Spleen (tissue), 7 donors: ENCODE measurements at regions not wholly inside any gene's neighbourhood (a gene's known extent, or its start where the extent isn't known, plus 50 kb on each side); places are given as distances from the start of the nearest gene placed in this dataset.

Experiments used
- POLR2A ChIP-seq, 3 donors: fragments of 450-650 bp; IDR thresholded peaks; one replicate each; pipeline ENCODE4 v1.5.1; 2017; ENCODE audit warnings: antibody characterized with exemption in 3 of 3, mild to moderate bottlenecking in 1 of 3
- POLR2AphosphoS5 ChIP-seq, 3 donors: sonication (generic); formaldehyde crosslinking; IDR thresholded peaks; one replicate each; pipeline ENCODE4 v1.5.1; 2017; ENCODE audit warnings: antibody characterized with exemption in 3 of 3
- TF ChIP-seq, protein P1 (sequence below), 11 experiments: fragments of 200-600 bp in 7 of 11; fragments of 450-650 bp in 4 of 11; sonication (generic) in 4 of 11; IDR thresholded peaks in 8 of 11; conservative IDR thresholded peaks in 3 of 11; 1 replicate in 7 of 11; 2 replicates in 4 of 11; pipeline versions ENCODE4 v1.4.0 to v1.8.0; 2016 to 2021; ENCODE audit warnings: antibody characterized with exemption in 11 of 11, inconsistent platforms in 4 of 11, mild to moderate bottlenecking in 1 of 11
- donor health status: DM: no; HTN: no; CAD: no; lungs with moderate emphysema.
- donor health status: DM: no; HTN: no; CAD: no.
- donor health status: DM: no; HTN: no; CAD: no.

DNA sequence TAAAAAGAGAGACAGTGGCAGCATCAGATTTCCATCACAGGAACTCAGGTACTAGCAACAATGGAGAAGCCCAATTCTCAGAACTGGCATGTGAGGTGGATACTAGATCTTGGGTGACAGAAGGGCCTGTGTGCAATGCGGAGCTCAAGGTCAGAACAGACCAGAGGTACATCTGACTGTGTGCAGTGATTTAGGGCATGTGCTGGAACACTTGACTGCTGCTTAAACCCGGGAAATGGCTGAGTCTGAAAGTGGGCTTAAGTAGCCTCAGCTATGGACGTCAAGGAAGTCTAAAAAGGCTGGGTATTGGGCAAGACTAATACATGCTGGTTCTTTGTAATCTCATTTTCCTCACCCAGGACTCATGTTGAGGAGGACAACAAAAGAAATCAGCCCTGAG is 182.2 kb downstream of the LACC1 start:
- TF ChIP-seq, protein P1, sequence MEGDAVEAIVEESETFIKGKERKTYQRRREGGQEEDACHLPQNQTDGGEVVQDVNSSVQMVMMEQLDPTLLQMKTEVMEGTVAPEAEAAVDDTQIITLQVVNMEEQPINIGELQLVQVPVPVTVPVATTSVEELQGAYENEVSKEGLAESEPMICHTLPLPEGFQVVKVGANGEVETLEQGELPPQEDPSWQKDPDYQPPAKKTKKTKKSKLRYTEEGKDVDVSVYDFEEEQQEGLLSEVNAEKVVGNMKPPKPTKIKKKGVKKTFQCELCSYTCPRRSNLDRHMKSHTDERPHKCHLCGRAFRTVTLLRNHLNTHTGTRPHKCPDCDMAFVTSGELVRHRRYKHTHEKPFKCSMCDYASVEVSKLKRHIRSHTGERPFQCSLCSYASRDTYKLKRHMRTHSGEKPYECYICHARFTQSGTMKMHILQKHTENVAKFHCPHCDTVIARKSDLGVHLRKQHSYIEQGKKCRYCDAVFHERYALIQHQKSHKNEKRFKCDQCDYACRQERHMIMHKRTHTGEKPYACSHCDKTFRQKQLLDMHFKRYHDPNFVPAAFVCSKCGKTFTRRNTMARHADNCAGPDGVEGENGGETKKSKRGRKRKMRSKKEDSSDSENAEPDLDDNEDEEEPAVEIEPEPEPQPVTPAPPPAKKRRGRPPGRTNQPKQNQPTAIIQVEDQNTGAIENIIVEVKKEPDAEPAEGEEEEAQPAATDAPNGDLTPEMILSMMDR (IDR thresholded peaks at IDR 0.05 in 8 of 11, conservative IDR thresholded peaks at IDR 0.05 in 3 of 11) = no peak
- TF ChIP-seq POLR2A (IDR thresholded peaks at IDR 0.05) (no peak), POLR2AphosphoS5 (IDR thresholded peaks at IDR 0.05) (no peak)
